Activated T-helper 2 cell treated with anti-CD3 and anti-CD28 coated beads, Interferon-gamma antibody, Interleukin-2, Interleukin-4, amounts not matched to agents 10 μg/mL and 5 μg/mL and 100 μg/mL, durations not matched to agents 14 hours and 24 hours and 36 hours (primary cell): ENCODE measurements at regions not wholly inside any gene's neighbourhood (a gene's known extent, or its start where the extent isn't known, plus 50 kb on each side); places are given as distances from the start of the nearest gene placed in this dataset.
"Not testable (repeated sequence)": the region's sequence is repeated elsewhere in the genome, so short reads cannot be mapped to it uniquely, and the experiment has no call there.

ENCODE experiments used
- DNase-seq: peaks from one replicate; pipeline ENCODE4 v3.0.0; 2021; ENCODE audit warnings: low spot score
- H3K27ac Mint-ChIP-seq: one replicate; pipeline ENCODE4 v1.8.0; 2021; ENCODE audit warnings: mixed read lengths
- H3K27me3 Mint-ChIP-seq: one replicate; pipeline ENCODE4 v1.8.0; 2021; ENCODE audit warnings: low read depth, mixed read lengths
- H3K36me3 Mint-ChIP-seq: one replicate; pipeline ENCODE4 v1.8.0; 2021; ENCODE audit warnings: low read depth, mixed read lengths
- H3K4me1 Mint-ChIP-seq: one replicate; pipeline ENCODE4 v1.8.0; 2021; ENCODE audit warnings: low read depth, mixed read lengths
- H3K4me3 Mint-ChIP-seq: one replicate; pipeline ENCODE4 v1.8.0; 2021; ENCODE audit warnings: low read depth, mild to moderate bottlenecking, moderate library complexity, mixed read lengths
- H3K9me3 Mint-ChIP-seq: one replicate; pipeline ENCODE4 v1.8.0; 2021; ENCODE audit warnings: mixed read lengths
- intact Hi-C: fragments of 100-400 bp; cut with micrococcal nuclease; formaldehyde crosslinking; loops from one replicate; pipeline ENCODE4 v1.15.1; 2023

- no peak overlapping the region for H3K4me3 Mint-ChIP-seq
- intact Hi-C loops, result no loop called here
- H3K9me3 Mint-ChIP-seq, result no peaks in the 10 kb centered on the region
- no peak overlapping the region for H3K27ac Mint-ChIP-seq
- DNase-seq, result no peak
- no peaks in the 10 kb centered on the region for H3K36me3 Mint-ChIP-seq
- peaks cover 4% of the 10 kb centered on the region for H3K27me3 Mint-ChIP-seq
- H3K4me1 Mint-ChIP-seq, result no peaks in the 10 kb centered on the region
Measured at GRCh38 chr4:67325791-67326190, 219.5 kb downstream of the CENPC start.

GRCh38 chr4:67320645-67321044, 224.7 kb downstream of the CENPC start:
- H3K9me3 Mint-ChIP-seq, result no peaks in the 10 kb centered on the region
- no peaks in the 10 kb centered on the region for H3K36me3 Mint-ChIP-seq
- H3K4me1 Mint-ChIP-seq, result no peaks in the 10 kb centered on the region
- intact Hi-C loops, result no loop called here
- H3K4me3 Mint-ChIP-seq, result no peak overlapping the region
- H3K27ac Mint-ChIP-seq, result no peak overlapping the region
- DNase-seq, result no peak
- no peaks in the 10 kb centered on the region for H3K27me3 Mint-ChIP-seq

- H3K4me1 Mint-ChIP-seq, H3K36me3 Mint-ChIP-seq, H3K27ac Mint-ChIP-seq, intact Hi-C loops, DNase-seq, H3K9me3 Mint-ChIP-seq, H3K4me3 Mint-ChIP-seq, H3K27me3 Mint-ChIP-seq: not testable (repeated sequence)
Measured at GRCh38 chr4:67319607-67320006, 225.7 kb downstream of the CENPC start.

- H3K27me3 Mint-ChIP-seq, H3K4me3 Mint-ChIP-seq, H3K4me1 Mint-ChIP-seq, H3K9me3 Mint-ChIP-seq, DNase-seq, H3K27ac Mint-ChIP-seq, intact Hi-C loops, H3K36me3 Mint-ChIP-seq: not testable (repeated sequence)
Measured at GRCh38 chr4:67300497-67301185, 244.7 kb downstream of the CENPC start.

- intact Hi-C loops, result no loop called here
- Mint-ChIP-seq H3K4me1 (no peaks in the 10 kb centered on the region), H3K9me3 (no peaks in the 10 kb centered on the region), H3K4me3 (no peak overlapping the region), H3K27ac (no peak overlapping the region), H3K36me3 (no peaks in the 10 kb centered on the region), H3K27me3 (no peaks in the 10 kb centered on the region)
- no peak for DNase-seq
Measured at GRCh38 chr4:67292636-67293035, 252.7 kb downstream of the CENPC start.

GRCh38 chr4:67292045-67292444, 253.3 kb downstream of the CENPC start:
- no peak for DNase-seq
- Mint-ChIP-seq H3K27me3 (no peaks in the 10 kb centered on the region), H3K27ac (no peak overlapping the region), H3K9me3 (no peaks in the 10 kb centered on the region), H3K4me1 (no peaks in the 10 kb centered on the region), H3K36me3 (no peaks in the 10 kb centered on the region), H3K4me3 (no peak overlapping the region)
- intact Hi-C loops, result no loop called here

GRCh38 chr4:67291644-67292043, 253.7 kb downstream of the CENPC start:
- DNase-seq, result no peak
- no peaks in the 10 kb centered on the region for H3K27me3 Mint-ChIP-seq
- H3K4me3 Mint-ChIP-seq, result no peak overlapping the region
- no peak overlapping the region for H3K27ac Mint-ChIP-seq
- no peaks in the 10 kb centered on the region for H3K4me1 Mint-ChIP-seq
- H3K9me3 Mint-ChIP-seq, result no peaks in the 10 kb centered on the region
- H3K36me3 Mint-ChIP-seq, result no peaks in the 10 kb centered on the region
- intact Hi-C loops, result no loop called here

- Mint-ChIP-seq H3K4me3 (no peak overlapping the region), H3K9me3 (no peaks in the 10 kb centered on the region), H3K36me3 (no peaks in the 10 kb centered on the region), H3K4me1 (no peaks in the 10 kb centered on the region), H3K27me3 (no peaks in the 10 kb centered on the region), H3K27ac (no peak overlapping the region)
- intact Hi-C loops, result no loop called here
- no peak for DNase-seq
Measured at GRCh38 chr4:67288964-67289363, 256.3 kb downstream of the CENPC start.

- H3K9me3 Mint-ChIP-seq, result no peaks in the 10 kb centered on the region
- H3K4me3 Mint-ChIP-seq, result no peak overlapping the region
- no peaks in the 10 kb centered on the region for H3K4me1 Mint-ChIP-seq
- no peak for DNase-seq
- H3K27ac Mint-ChIP-seq, result no peak overlapping the region
- intact Hi-C loops, result no loop called here
- H3K36me3 Mint-ChIP-seq, result no peaks in the 10 kb centered on the region
- no peaks in the 10 kb centered on the region for H3K27me3 Mint-ChIP-seq
Measured at GRCh38 chr4:67286724-67287123, 258.6 kb downstream of the CENPC start.

- Mint-ChIP-seq H3K4me1 (no peaks in the 10 kb centered on the region), H3K4me3 (no peak overlapping the region), H3K9me3 (no peaks in the 10 kb centered on the region), H3K27ac (no peak overlapping the region), H3K36me3 (no peaks in the 10 kb centered on the region), H3K27me3 (no peaks in the 10 kb centered on the region)
- intact Hi-C loops, result no loop called here
- no peak for DNase-seq
Measured at GRCh38 chr4:67282749-67283148, 262.6 kb downstream of the CENPC start.

- no peaks in the 10 kb centered on the region for H3K9me3 Mint-ChIP-seq
- H3K4me3 Mint-ChIP-seq, result no peak overlapping the region
- no peak overlapping the region for H3K27ac Mint-ChIP-seq
- intact Hi-C loops, result no loop called here
- no peaks in the 10 kb centered on the region for H3K27me3 Mint-ChIP-seq
- H3K4me1 Mint-ChIP-seq, result no peaks in the 10 kb centered on the region
- DNase-seq, result no peak
- no peaks in the 10 kb centered on the region for H3K36me3 Mint-ChIP-seq
Measured at GRCh38 chr4:67275179-67275750, 270.0 kb downstream of the CENPC start.

- intact Hi-C loops, result not testable (repeated sequence)
Measured at GRCh38 chr4:67274671-67275070, 270.6 kb downstream of the CENPC start.

GRCh38 chr4:67273666-67274065, 271.6 kb downstream of the CENPC start:
- H3K4me1 Mint-ChIP-seq, result no peaks in the 10 kb centered on the region
- intact Hi-C loops, result no loop called here
- no peaks in the 10 kb centered on the region for H3K27me3 Mint-ChIP-seq
- DNase-seq, result no peak
- H3K27ac Mint-ChIP-seq, result no peak overlapping the region
- H3K4me3 Mint-ChIP-seq, result no peak overlapping the region
- H3K36me3 Mint-ChIP-seq, result no peaks in the 10 kb centered on the region
- H3K9me3 Mint-ChIP-seq, result no peaks in the 10 kb centered on the region

More at GRCh38 chr4:67274671-67275070, 270.6 kb downstream of the CENPC start:
- DNase-seq, H3K27ac Mint-ChIP-seq, H3K36me3 Mint-ChIP-seq, H3K27me3 Mint-ChIP-seq, H3K9me3 Mint-ChIP-seq, H3K4me3 Mint-ChIP-seq, H3K4me1 Mint-ChIP-seq: not testable (repeated sequence)

GRCh38 chr4:67261971-67262370, 283.3 kb downstream of the CENPC start:
- Mint-ChIP-seq H3K4me3 (no peak overlapping the region), H3K36me3 (no peaks in the 10 kb centered on the region), H3K4me1 (no peaks in the 10 kb centered on the region), H3K27ac (no peak overlapping the region), H3K27me3 (no peaks in the 10 kb centered on the region), H3K9me3 (no peaks in the 10 kb centered on the region)
- intact Hi-C loops, result no loop called here
- no peak for DNase-seq
